ENCODE measurements at regions not wholly inside any gene's neighbourhood (a gene's known extent, or its start where the extent isn't known, plus 50 kb on each side); places are given as distances from the start of the nearest gene placed in this dataset.

DNA sequence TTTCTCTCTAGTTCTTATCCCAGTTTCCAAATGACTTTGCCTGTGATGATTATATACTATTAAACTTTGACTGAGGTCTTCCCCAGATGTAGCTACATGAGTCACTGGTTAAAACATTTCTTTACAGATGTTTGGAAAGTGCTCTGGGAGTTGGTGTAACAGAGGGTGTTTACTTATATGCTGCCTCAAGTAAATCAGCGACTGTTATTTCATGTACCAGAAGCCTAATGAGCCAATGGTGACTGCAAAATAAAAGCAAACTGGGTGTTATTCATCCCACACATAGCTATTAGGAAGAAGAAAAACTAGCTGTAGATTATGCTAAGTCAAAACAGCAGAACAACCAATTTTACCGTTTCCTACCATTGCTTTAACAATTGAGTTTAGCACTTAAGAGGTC is 929.7 kb upstream of the SEMA6A start:
- no peak for DNase-seq (ENCODE audit: low spot score)

GRCh38 chr5:117497601-117498000 is 923.0 kb upstream of the SEMA6A start:
- DNase-seq (ENCODE audit: low spot score), result no peak

DNA sequence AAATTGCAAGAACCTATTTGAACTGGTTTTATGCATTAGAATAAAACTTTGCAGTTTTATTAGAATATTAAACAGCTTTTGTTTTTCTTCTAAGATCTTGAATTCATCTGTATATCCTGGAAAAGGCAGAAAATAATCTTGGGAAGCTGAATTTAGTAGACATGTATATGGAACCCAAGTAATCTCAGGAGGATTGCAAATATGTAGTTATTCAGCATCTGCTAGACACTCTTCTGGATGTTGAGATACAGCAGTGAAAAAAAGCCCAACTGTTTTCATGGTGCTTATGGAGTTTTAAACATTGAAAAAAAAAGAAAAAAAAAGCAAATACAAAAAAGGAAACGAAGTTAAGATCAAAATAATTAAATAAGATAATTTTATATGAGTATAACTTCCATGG is 922.2 kb upstream of the SEMA6A start:
- DNase-seq (ENCODE audit: low spot score), result no peak

DNA sequence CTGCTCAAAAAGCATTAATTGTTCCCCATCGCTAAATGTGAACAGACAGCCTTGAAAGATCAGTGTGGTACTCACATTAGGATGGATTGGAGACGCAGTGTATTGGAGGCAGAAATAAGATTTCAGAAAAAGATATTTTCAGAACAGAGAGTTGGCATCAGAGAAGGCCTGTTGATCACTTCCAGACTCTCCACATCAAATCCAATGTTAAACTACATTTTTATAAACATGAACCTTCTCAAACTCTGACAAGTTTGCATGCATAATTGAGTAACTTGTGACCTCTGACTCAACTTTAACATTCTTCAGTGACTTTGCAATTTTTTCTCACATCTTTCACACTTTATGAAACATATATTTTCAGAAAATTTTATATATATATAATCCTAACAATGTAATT is 919.6 kb upstream of the SEMA6A start:
- DNase-seq (ENCODE audit: low spot score), result no peak

DNA sequence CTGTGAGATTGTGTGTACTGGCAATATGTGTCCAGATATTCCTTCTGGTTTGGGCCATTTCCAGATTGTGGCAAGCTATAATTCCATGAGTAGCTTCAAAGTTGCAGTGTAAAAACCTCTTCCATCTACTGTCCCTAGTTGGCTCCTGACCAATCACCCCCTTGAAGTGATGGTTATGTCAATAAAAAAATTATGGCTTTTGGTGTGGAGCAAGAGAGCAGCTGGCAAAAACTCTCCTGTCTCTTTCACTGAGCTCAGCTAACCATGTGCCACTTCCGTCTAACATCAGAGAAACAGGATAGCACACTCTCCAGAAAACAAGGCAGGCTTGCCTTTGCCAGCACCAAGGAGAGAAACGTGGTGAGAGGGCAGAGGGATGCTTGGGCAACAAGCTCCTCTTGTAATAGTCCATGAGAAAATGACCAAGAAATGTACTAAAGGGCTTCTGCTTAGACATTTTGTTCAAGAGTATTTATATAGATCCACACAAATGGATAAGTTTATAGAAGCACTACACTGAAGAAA is 914.4 kb upstream of the SEMA6A start:
- no peak for DNase-seq (ENCODE audit: low spot score)

DNA sequence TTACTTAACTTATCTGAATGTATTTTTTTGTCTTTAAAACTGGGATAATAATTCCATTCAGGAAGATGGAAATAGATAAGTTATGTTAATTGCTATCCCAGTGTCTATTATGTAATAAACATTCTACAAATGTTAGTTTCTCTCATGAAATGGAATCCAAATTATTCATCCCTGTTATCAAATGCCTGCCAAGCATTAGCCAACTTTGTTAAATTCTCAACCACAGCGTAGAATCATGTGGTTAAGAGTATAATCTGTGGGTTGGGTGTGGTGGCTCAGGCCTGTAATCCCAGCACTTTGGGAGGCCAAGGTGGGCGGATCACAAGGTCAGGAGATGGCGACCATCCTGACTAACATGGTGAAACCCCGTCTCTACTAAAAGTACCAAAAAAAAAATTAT is 912.9 kb upstream of the SEMA6A start:
- DNase-seq (ENCODE audit: low spot score), result no peak

GRCh38 chr5:117486879-117487391 is 912.3 kb upstream of the SEMA6A start:
- no peak for DNase-seq (ENCODE audit: low spot score)

GRCh38 chr5:117486261-117486660 is 911.6 kb upstream of the SEMA6A start:
- no peak for DNase-seq (ENCODE audit: low spot score)

DNA sequence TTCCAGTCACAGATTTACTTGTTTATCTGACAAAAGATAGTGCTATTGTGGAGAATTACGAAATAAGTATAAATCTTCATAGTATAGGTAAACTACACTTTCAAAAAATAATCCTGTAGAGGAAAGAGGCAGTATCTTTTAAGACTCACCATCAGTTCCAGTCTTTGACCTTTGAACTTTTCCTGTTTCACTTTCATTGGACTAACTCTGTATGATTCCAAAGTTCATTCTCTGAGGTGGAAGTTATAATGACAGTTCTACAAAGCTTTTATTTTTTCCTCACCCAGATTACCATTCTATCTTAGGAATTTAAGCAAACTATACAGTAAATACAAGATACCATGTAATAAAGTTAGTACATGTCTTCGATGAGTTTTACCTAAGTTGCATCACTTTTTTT is 901.3 kb upstream of the SEMA6A start:
- DNase-seq (ENCODE audit: low spot score), result no peak

GRCh38 chr5:117473165-117473564 is 898.5 kb upstream of the SEMA6A start:
- DNase-seq (ENCODE audit: low spot score), result no peak

GRCh38 chr5:117463881-117464570 is 889.4 kb upstream of the SEMA6A start:
- no peak for DNase-seq (ENCODE audit: low spot score)

- DNase-seq (ENCODE audit: low spot score), result no peak
Measured at GRCh38 chr5:117461966-117462365, 887.3 kb upstream of the SEMA6A start.

DNA sequence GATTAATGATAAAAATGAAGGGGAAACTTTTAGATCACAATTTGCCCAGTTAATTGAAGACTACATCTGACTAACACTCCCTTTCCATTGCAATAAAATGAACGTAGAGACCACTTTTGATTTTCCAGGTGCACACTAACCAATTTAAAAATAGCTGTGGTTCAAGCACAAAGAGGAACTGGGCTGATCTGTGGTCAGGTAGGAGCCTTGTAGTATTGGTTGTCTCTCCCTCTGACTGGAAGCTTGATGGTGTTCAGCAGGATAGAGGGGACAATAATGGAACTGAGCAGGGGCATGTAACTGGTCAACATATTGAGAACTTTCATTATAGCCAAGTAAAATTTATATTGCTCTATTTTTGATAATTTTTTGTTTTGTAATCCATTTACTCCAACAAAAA is 886.8 kb upstream of the SEMA6A start:
- no peak for DNase-seq (ENCODE audit: low spot score)

- no peak for DNase-seq (ENCODE audit: low spot score)
Measured at GRCh38 chr5:117457656-117458055, 883.0 kb upstream of the SEMA6A start.

DNA sequence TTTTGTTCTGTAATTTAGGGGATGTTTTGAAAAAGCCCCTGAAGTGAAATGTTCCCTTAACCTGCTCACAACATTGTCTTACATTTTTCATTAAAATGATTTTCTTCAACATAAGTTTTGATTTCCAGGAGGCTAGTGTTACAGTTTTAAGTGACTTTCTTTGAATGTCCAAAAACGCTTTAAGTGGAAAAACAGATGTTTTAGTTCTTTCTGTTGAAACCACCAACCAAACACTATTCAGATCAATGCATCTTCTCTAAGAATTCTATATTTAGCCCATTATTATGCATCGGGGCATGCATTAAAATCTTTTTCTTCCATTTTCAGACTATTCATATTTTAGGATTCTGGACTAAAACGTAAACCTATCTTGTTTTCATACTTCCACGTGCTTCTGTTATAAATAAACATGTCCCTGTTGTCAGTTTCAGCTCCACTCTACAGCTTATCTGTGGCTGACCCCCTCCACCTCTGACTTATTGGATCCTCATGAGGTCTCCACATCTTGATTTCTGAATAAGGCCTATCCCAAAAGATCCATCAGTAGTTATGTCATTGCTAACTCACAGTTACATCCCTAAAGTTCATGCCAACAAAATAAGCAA is 882.3 kb upstream of the SEMA6A start:
- no peak for DNase-seq (ENCODE audit: low spot score)

- peak; percentile 2 for DNase-seq (ENCODE audit: low spot score)
Measured at GRCh38 chr5:117455236-117456233, 880.9 kb upstream of the SEMA6A start.

DNA sequence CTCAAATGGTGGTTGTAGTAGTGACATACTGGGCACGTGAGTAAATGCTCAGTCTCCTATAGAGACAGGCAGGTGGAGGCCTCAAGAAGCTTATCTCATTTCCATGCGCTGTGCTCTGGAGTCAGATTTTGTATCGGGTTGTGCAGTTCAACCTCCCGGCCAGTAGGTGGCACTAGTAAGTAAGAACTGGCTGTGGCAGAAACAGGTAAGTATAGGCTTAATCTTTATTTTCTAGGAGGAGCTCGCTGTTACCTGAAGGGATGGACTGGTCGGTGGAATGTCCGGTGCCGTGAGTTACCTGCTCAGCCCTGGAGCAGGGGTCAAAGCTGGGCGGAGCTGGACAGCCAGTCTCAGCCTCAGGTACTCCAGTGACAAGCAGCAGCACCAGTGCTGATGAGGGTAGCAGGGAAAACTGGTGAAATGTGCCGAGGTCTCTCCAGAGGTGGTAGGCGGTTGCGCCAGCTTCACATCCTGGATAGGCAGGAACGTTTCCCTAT is 880.1 kb upstream of the SEMA6A start:
- peak; percentile 3 for DNase-seq (ENCODE audit: low spot score)

DNA sequence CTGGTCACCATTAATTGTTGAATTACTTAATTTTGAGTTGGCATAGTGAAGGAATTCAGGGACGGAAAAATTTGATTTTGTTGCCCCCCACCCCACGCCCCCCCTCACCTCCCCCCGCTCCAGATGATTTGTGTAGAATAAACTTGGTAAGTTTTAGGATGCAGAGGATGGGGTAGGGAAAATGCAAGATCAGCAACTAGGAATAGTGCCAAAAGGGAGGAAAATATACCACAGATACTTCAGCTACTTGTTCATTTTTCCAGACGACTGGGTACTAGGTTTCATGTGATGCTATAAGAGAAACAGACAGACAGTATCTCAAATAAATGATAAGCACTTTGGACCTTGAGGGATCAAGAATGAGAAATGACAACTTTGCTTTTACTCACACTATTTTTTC is 862.2 kb upstream of the SEMA6A start:
- no peak for DNase-seq (ENCODE audit: low spot score)

DNA sequence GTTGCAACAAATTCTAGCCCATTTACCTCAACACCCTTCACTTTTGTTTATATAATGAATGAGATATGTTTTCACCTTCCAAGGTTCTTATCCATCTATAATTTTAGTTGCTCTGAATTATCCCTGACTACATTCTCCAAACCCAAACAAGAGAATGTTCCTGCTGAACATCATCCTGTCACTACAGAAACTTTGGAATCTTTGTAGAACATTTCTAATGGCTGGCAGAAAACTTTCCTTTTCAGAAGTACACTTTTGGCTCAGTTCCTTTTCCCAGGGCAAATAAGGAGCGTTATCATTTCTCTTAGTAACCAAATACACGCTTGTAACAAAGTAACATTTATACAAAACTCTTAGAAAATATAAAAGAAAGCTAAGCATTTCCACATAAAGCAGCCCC is 860.6 kb upstream of the SEMA6A start:
- no peak for DNase-seq (ENCODE audit: low spot score)

- DNase-seq (ENCODE audit: low spot score), result no peak
Measured at GRCh38 chr5:117434254-117434653, 859.6 kb upstream of the SEMA6A start.

- no peak for DNase-seq (ENCODE audit: low spot score)
Measured at GRCh38 chr5:117433818-117434217, 859.2 kb upstream of the SEMA6A start.

GRCh38 chr5:117431091-117431490 is 856.5 kb upstream of the SEMA6A start:
- no peak for DNase-seq (ENCODE audit: low spot score)
